GM21390 (cell line): ENCODE measurements at regions not wholly inside any gene's neighbourhood (a gene's known extent, or its start where the extent isn't known, plus 50 kb on each side); places are given as distances from the start of the nearest gene placed in this dataset.

ENCODE experiments used
- ATAC-seq: cut with Tn5 transposase; IDR thresholded peaks from one replicate; pipeline ENCODE4 v1.9.1; 2021; ENCODE audit not compliant: unreplicated experiment

GRCh38 chr2:8225266-8225665 is 456.6 kb upstream of the ID2 start:
- ATAC-seq = no peak

- no peak for ATAC-seq
Observed at GRCh38 chr2:8225798-8226197, 456.1 kb upstream of the ID2 start.

GRCh38 chr2:8229546-8229986 is 452.3 kb upstream of the ID2 start:
- peak; percentile 79 for ATAC-seq

- no peak for ATAC-seq
Observed at GRCh38 chr2:8230466-8230865, 451.4 kb upstream of the ID2 start.

- no peak for ATAC-seq
Observed at GRCh38 chr2:8231902-8232301, 450.0 kb upstream of the ID2 start.

- ATAC-seq = no peak
Observed at GRCh38 chr2:8232871-8233270, 449.0 kb upstream of the ID2 start.

- ATAC-seq = peak; percentile 31
Observed at GRCh38 chr2:8234253-8234652, 447.6 kb upstream of the ID2 start.

GRCh38 chr2:8234757-8235374 is 447.0 kb upstream of the ID2 start:
- ATAC-seq = peak; percentile 93

- ATAC-seq = no peak
Observed at GRCh38 chr2:8235419-8235818, 446.4 kb upstream of the ID2 start.

GRCh38 chr2:8236391-8236790 is 445.5 kb upstream of the ID2 start:
- no peak for ATAC-seq

- ATAC-seq = no peak
Observed at GRCh38 chr2:8238521-8239230, 443.2 kb upstream of the ID2 start.

- no peak for ATAC-seq
Observed at GRCh38 chr2:8239531-8240088, 442.2 kb upstream of the ID2 start.

GRCh38 chr2:8241317-8241716 is 440.5 kb upstream of the ID2 start:
- no peak for ATAC-seq

- no peak for ATAC-seq
Observed at GRCh38 chr2:8242739-8243138, 439.1 kb upstream of the ID2 start.

GRCh38 chr2:8243748-8244400 is 438.0 kb upstream of the ID2 start:
- ATAC-seq = no peak

- no peak for ATAC-seq
Observed at GRCh38 chr2:8244639-8245038, 437.2 kb upstream of the ID2 start.

- ATAC-seq = no peak
Observed at GRCh38 chr2:8246137-8246536, 435.7 kb upstream of the ID2 start.

GRCh38 chr2:8247905-8248622 is 433.8 kb upstream of the ID2 start:
- peak; percentile 35 for ATAC-seq

- peak; percentile 44 for ATAC-seq
Observed at GRCh38 chr2:8248623-8248957, 433.3 kb upstream of the ID2 start.

- no peak for ATAC-seq
Observed at GRCh38 chr2:8249141-8249540, 432.7 kb upstream of the ID2 start.

- no peak for ATAC-seq
Observed at GRCh38 chr2:8249769-8250168, 432.1 kb upstream of the ID2 start.
